Esophagus squamous epithelium (tissue), 4 donors: ENCODE measurements at regions not wholly inside any gene's neighbourhood (a gene's known extent, or its start where the extent isn't known, plus 50 kb on each side); places are given as distances from the start of the nearest gene placed in this dataset.

ENCODE experiments used
- POLR2A ChIP-seq, 4 donors: fragments of 450-650 bp; IDR thresholded peaks; one replicate each; pipeline ENCODE4 v1.6.1; 2017; ENCODE audit warnings: antibody characterized with exemption in 4 of 4, mild to moderate bottlenecking in 4 of 4, moderate library complexity in 3 of 4
- TF ChIP-seq, protein P1 (sequence below), 6 experiments: fragments of 450-650 bp in 4 of 6; fragments of 200-600 bp in 2 of 6; sonication (generic) in 2 of 6; IDR thresholded peaks; one replicate each; pipeline ENCODE4 v1.5.1; 2016 to 2019; ENCODE audit warnings: antibody characterized with exemption in 6 of 6, mild to moderate bottlenecking in 4 of 6, moderate library complexity in 4 of 6

- no peak for TF ChIP-seq POLR2A (IDR thresholded peaks at IDR 0.05)
- TF ChIP-seq, protein P1, sequence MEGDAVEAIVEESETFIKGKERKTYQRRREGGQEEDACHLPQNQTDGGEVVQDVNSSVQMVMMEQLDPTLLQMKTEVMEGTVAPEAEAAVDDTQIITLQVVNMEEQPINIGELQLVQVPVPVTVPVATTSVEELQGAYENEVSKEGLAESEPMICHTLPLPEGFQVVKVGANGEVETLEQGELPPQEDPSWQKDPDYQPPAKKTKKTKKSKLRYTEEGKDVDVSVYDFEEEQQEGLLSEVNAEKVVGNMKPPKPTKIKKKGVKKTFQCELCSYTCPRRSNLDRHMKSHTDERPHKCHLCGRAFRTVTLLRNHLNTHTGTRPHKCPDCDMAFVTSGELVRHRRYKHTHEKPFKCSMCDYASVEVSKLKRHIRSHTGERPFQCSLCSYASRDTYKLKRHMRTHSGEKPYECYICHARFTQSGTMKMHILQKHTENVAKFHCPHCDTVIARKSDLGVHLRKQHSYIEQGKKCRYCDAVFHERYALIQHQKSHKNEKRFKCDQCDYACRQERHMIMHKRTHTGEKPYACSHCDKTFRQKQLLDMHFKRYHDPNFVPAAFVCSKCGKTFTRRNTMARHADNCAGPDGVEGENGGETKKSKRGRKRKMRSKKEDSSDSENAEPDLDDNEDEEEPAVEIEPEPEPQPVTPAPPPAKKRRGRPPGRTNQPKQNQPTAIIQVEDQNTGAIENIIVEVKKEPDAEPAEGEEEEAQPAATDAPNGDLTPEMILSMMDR (IDR thresholded peaks at IDR 0.05) = no peak
These were observed 246.8 kb upstream of the RAB6C start for GRCh38 chr2:129732630-129733026.
